ENCODE measurements at regions not wholly inside any gene's neighbourhood (a gene's known extent, or its start where the extent isn't known, plus 50 kb on each side); places are given as distances from the start of the nearest gene placed in this dataset.

GRCh38 chr4:121593760-121594159 lies 103.0 kb downstream of the ANXA5 start:
- TF ChIP-seq, protein P1, sequence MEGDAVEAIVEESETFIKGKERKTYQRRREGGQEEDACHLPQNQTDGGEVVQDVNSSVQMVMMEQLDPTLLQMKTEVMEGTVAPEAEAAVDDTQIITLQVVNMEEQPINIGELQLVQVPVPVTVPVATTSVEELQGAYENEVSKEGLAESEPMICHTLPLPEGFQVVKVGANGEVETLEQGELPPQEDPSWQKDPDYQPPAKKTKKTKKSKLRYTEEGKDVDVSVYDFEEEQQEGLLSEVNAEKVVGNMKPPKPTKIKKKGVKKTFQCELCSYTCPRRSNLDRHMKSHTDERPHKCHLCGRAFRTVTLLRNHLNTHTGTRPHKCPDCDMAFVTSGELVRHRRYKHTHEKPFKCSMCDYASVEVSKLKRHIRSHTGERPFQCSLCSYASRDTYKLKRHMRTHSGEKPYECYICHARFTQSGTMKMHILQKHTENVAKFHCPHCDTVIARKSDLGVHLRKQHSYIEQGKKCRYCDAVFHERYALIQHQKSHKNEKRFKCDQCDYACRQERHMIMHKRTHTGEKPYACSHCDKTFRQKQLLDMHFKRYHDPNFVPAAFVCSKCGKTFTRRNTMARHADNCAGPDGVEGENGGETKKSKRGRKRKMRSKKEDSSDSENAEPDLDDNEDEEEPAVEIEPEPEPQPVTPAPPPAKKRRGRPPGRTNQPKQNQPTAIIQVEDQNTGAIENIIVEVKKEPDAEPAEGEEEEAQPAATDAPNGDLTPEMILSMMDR (IDR thresholded peaks at IDR 0.05; ENCODE audit: insufficient read depth, low read length): no peak
- no peak for TF ChIP-seq POLR2AphosphoS5 (IDR thresholded peaks at IDR 0.05; ENCODE audit: low read depth)
- TF ChIP-seq SPI1 (IDR thresholded peaks at IDR 0.05; ENCODE audit: borderline replicate concordance, low read depth): no peak

Measured in HL-60 (cell line).